ENCODE measurements at regions not wholly inside any gene's neighbourhood (a gene's known extent, or its start where the extent isn't known, plus 50 kb on each side); places are given as distances from the start of the nearest gene placed in this dataset.

DNA sequence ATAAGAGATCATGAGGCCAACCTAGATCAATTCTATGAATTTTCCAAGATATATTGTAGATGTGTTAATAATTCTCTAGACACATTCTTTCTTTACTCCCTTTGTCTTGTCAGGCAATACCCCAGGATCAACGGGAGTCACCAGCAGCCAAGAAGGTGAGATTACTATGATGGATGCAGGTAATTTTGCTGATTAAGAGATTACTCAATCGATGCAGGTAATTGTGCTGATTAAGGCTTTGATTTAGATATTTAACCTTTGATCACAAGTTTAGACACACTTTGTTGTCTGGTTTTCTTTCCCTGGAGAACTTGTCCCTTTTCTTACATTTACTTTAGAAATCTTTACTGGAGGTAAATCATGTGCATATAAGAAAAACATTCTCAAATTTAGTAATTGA is 134.3 kb upstream of the CNTN1 start:
- DNase-seq (ENCODE audit: low spot score), result no peak

DNA sequence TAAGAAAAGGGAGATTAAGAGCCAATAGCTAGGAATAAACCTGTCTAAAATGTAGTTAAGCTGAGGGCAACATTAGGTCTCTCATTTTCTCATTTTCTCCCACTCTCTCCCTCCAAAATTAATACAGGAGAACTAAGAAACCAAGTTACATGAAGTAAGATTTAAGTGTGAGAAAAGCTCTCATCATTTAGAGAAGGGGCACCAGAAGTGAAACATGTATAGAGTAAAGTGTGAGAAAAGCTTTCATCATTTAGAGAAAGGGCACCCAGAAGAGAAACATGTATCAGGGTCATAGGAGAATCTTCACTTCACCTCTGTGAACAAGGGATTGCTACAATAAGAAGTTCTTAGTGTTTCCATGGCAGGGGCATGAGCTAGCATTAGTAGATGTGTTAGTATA is 132.4 kb upstream of the CNTN1 start:
- DNase-seq (ENCODE audit: low spot score), result no peak

DNA sequence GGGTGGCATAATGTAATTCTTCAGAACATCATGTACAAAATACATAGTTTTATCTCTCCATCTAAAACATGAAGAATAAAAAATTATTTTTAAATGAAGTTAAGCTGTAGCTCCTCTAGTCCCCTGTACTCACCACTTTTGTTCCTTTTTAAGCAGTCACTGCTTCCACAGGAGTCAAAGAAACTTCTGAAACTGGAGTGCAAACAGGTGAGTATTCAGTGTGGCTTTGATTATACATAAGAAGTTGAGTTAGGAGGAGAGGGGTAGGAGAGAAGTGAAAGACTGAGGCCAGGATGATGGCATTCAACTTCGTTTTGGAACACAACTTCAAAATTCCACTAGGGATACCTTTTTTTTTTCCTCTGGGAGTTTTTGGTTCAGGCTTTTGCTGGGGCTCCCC is 131.4 kb upstream of the CNTN1 start:
- no peak for DNase-seq (ENCODE audit: low spot score)

DNA sequence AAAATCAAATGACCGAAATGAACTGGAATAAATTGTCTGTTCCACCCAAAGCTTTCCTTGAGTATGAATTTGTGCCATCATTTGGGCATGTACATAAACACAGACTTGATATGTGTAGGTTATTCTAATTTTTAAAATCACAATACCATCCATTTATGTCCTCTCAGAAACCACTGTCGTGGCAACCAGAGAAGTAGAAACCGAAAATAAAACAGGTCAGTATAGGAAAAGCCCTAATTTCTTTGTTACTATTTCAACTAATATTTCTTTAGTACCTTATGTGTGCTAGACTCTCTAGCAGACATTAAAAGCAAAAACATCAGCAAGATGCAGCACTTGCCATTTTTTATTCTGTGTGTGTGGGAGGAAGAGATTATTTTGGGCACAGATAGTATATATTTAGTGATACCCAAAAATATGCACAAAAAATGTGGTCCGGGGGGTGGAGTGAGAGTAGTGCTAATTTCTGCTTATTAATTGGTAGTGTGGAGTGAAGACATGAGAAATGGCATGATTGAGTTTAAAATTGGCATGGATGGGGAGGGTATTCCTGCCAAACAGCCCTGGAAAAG is 130.8 kb upstream of the CNTN1 start:
- no peak for DNase-seq (ENCODE audit: low spot score)

DNA sequence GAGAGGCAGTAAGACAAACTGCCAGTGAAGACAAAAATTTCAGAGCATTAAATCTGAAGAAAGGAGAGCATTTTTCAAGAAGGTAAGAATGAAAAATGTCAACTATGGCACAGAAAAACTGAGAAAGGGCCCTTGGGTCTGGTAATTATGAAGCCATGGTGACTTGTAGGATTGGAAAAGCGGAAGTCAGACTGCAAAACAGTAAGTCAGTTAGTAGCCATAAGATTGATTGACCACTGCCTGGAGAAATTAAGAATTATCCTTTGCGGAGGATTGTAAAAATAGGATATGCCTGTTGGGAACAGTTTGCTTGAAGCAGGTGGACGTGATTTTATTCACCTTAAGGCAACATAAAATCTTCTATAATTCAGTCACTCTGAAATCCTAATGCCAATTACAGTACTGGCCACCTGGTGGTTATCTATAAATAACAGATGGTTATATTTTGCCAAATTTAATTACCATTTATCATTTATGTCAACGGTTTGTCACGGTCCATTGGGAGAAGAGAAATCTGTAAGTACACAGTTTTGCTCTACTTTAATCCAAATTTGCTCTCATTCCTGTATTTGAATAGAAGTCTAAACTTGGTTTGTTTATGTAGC is 127.1 kb upstream of the CNTN1 start:
- no peak for DNase-seq (ENCODE audit: low spot score)

DNA sequence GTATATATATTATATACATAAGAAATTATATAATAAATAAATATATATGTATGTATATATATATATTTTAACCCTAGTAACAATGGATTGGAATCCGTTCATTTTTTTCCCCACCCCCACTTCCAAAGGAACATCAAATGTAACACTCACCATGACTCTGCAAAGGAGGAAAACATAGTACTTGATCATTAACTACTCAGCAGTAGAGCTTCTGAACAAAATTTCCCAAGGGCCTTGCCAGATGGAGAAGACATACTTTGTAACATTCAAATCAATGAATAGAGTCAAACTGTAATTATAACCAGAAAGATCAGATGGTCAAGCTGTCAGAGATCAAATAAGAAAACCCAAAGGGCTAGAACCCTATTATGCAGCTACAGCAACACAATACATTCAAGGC is 126.0 kb upstream of the CNTN1 start:
- no peak for DNase-seq (ENCODE audit: low spot score)

DNA sequence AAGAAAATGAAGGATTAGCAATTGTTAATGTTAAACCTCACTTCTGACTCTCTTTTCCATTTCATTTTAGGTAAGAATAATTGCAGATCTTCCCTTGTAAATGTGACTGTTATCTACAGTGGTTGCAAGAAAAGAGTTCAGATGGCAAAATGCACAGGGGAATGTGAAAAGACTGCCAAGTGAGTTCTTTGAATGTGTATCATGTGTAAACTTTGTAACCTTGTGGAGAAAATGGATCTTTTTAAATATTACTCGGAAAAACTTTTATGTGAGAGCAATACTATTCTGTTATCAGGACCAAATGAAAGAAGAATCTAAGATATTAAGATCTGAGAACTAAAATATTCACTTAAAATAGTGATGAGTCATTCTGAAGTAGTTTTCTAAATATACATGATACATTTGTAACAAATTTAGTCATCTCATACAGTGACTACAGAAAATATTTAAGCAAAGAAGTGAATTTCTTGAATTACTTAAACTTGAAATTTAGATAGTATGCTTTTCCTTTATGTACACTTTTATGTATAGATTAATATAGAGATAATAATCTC is 122.5 kb upstream of the CNTN1 start:
- DNase-seq (ENCODE audit: low spot score), result no peak

DNA sequence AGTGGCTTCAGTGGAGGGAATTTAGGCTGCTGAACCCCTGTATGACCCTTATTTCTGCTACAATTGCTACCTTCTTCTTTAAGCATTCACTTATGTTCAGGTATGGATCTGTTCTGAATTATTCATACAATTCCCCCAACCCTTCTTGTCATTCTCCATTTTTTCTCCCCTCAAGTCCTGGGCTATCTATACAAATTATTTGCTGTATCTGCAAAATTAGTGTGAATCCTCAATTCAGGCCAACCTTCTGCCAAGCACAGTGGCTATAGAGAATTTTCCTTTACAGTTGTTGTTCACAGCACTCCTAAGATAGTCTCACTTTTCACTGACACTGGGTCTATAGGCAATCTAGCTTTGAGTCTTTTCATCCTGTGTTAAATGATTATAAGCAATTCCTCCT is 119.2 kb upstream of the CNTN1 start:
- no peak for DNase-seq (ENCODE audit: low spot score)

DNA sequence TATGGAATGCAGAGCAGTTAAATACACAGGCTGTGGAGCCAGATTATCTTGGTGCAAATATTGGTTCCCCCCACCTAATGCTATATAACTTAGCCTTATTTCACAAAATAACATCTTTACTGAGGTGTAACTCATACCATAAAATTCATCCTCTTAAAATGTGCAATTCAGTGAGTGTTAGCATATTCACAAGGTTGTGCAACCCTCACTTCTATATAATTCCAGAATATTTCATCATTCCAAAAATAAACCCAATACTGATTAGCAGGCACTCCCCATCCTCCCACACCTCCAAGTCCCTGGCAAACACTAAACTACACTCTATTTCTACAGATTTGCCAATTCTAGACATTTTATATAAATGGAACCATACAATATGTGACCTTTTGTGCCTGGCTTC is 116.3 kb upstream of the CNTN1 start:
- DNase-seq (ENCODE audit: low spot score), result no peak

DNA sequence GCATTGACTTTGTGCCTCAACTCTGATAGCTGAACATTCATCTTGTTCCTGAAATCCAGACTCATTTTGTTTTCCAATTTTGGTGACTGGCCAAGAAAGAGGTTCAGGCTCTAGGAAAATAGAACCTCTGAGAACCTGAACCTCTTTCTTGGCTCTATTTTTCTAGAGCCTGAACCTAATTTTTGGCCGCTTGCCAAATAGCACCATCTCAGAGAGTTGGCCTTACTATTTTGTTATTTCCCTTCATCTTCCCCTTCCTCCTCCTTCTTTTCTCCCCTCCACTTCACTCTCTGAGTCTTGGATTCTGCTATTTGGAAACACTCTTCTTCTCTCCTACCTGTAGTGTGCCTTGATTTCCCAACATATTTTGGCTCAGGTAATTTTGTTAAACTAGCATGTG is 114.4 kb upstream of the CNTN1 start:
- DNase-seq (ENCODE audit: low spot score), result no peak

DNA sequence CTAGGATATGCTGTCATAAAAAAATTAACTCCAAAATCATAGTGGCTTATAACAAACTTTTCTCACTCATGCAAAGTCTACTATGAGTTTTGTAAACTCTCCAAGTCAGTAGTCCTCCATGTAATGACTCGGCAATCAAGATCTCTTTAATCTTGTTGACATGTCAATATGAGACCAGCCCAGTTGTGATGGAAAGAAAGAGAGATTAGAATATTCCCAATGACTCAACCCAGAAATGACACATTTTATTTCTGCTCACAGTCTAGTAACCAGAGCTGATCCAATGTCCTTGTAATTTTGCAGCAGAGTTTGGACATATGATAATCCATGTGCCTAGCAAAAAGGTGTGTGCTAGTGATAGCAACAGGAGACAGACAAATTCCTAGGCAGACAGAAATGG is 112.6 kb upstream of the CNTN1 start:
- no peak for DNase-seq (ENCODE audit: low spot score)

DNA sequence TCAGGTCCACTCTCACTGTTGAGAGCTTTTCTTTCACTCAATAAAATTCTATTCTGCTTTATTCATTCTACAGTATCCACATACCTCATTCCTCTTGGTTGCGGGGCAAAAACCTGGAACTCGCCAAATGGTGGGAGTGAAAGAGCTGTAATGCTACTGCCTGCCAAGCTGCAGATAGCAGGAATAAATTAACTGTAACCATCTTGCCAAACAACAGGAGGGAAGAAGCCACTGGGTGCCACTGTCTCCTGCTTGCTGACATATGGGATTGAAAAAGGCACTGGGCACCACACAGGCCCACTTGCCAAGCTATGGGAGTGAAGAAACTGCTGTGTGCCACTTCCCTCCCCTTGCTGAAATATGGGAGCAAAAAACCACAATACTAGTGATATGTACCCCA is 111.9 kb upstream of the CNTN1 start:
- DNase-seq (ENCODE audit: low spot score), result no peak

DNA sequence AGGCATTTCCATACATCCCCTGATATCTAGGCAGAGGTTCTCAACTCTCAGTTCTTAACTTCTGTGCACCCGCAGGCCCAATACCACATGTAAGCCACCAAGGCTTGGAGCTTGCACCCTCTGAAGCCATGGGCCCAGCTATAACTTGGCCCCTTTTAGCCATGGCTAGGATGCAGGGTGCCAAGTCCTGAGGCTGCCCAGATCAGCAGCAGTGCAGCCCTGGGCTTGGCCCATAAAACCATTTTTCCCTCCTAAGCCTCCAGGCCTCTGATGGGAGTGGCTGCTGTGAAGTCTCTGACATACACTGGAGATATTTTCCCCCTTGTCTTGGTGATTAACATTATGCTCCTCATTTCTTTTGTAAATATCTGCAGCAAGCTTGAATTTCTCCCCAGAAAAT is 110.3 kb upstream of the CNTN1 start:
- no peak for DNase-seq (ENCODE audit: low spot score)

DNA sequence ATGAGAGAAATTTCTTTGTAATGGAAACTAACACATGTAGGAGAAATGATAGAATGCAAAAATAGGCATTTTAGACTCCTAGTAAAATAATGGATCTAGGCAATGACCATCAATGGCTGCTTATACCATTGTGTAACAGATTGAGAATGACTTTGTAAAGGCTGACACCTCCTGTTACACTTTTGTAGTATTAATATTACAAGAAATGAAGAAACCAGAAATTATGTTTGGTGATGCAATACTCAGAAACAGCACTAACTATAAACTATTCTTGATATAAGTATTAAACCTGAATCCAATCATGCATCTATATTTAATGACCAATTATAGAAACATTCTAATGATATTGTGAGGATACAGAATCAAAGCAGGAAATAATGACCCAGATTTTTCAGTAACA is 108.5 kb upstream of the CNTN1 start:
- DNase-seq (ENCODE audit: low spot score), result no peak

DNA sequence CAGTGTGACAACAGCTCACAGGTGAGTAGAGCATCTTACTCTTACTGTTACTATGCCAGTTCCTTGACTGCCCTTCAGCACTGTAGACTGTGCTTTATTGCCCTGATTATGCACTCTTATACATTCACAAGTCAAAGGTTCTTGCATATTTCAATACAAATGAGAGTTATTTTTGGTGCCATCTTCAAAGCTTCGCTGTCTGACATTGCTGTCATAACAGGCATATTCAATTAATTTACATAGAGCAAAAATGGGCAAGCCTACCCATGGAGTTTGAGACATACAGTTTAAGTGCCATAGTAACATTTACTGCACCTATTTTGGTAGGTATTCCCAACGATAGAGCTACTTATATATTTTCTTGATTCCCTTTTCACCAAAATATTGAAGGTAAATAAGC is 107.5 kb upstream of the CNTN1 start:
- no peak for DNase-seq (ENCODE audit: low spot score)

DNA sequence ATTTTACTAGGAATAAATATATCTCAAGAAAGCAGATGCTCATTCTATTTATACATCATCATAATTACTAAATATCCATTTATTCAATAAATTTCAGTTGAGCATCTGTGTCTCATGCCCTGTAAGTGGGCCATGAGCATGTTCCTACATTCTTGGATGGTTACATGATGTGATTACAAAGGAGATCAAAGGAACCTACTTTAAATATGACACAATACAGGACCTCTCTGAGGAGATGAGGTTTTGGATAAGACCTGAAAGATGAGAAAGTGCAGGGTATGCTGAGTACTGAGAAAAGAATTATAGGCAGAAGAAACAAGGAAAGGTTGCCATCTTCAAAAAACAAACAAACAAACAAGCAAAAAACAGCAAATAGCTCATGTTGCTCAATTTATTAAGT is 105.4 kb upstream of the CNTN1 start:
- DNase-seq (ENCODE audit: low spot score), result no peak

DNA sequence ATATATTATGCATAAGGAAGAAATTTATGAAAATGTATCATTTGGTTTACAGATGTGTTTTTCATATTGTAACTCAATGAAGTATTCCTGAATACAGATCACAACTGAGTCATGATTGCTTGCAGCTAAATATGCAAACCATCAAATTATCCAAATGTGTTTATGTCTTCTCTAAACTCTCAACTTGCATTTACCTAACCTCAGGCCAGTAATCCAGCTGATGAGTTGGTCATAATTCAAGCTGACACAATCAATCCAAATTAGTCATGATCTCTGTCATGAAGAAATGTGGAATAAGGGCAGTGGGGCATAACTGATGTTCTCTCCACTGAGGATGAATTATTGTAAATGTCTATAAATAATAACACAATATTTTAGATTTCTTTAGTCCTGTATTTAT is 104.8 kb upstream of the CNTN1 start:
- no peak for DNase-seq (ENCODE audit: low spot score)

DNA sequence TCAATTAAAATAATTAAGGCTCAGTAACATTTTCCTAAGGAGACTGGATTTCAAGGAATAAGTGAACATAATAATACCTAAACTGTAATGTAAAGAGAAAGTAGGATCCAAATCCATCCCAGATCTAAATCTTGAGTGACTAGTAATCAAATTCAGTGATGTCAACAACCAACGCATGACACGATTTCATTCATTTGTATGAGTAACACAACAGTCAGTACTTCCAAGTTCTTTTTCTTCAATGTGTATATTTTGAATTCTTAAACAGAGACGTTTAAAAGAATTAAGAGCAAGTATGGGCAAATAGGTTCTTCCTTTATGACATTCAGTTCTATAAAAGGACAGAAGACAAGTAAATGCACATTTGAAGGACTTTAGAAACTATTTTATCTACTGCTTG is 104.3 kb upstream of the CNTN1 start:
- DNase-seq (ENCODE audit: low spot score), result no peak

DNA sequence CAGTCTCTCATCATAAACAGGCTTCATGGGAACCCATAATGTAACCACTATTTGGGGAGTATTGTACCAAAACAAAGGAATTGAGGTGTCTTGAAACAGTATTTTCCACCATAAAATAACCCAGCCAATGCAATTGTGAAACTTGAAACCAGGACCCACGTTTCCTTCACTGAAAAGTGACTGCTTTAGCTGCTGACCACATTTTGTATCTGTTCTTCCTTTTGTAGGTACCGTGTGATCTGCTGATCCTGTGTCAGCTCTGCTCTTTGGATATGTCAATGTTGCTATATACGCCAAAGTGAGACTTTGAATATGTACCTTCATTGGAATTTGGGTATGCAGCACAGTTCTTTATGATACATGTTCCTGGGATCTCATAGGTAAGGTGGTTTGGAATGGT is 95.1 kb upstream of the CNTN1 start:
- no peak for DNase-seq (ENCODE audit: low spot score)

DNA sequence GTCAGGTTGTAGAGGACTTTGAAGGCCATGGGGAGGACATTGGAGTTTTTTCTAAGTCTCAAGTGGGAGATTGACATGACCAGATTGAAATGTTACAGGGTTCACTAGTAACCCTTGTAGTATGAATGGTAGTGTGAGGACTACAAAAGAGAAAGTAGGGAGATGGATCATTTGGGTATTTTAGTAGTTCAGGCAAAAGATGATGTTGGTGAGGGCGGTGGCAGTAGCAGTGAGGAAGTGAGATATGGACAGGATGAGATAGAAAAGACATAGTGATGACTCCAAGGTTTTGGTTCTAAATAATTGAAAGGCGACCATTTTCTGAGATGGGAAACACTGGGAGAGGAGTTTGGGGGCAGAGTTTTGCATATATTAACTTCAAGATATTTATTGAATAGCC is 94.2 kb upstream of the CNTN1 start:
- DNase-seq (ENCODE audit: low spot score), result no peak

DNA sequence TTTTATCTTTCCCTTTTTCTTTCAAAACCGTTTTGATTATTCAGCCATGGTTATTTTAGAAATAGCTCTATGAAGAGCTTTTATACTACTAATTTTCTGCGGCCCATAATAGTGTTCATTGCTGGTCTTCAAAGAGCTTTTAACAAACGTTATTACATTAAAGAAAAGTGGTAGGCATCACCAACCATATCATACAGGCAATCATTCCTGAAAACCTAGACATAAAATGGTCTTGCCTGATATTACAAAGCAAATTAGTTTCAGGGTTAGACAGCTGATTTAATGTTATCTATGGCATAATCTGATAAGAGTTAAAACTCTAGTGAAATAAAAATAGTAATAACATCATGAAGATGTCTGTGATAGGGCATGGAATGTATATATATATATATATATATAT is 89.7 kb upstream of the CNTN1 start:
- no peak for DNase-seq (ENCODE audit: low spot score)

DNA sequence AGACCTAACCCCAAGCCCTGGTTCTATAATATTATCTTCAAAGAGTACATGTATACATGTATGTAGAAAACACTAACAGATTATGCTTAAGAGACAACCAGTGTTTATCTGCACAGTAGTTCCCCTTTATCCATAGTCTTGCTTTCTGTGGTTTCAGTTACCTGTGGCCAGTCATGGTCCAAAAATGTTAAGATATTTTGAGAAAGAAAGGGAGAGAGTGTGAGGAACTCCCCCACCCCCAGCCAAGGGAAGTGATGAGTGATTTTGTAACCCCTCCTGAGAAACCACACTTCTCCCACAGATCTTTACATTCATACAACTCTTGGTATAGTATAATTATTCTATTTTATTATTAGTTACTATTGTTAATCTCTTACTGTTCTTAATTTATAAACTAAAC is 77.3 kb upstream of the CNTN1 start:
- no peak for DNase-seq (ENCODE audit: low spot score)

DNA sequence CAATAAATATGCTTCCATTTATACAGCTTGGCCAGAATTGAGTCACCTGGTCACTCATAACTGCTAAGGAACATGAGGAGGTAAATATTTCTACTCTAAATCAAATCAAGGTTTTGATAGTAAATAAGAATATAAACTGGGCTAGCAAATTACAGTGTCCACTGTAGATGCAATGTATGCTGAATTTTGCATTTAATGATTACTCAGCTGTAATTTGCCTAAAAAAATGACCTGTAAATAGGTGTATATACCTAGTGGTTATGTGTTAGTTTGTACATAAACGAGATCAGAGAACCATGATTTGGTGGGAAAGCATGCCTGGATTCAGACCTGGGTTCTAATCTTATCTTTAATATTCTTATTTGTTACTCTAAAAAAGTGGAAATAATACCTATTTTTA is 76.6 kb upstream of the CNTN1 start:
- DNase-seq (ENCODE audit: low spot score), result no peak

DNA sequence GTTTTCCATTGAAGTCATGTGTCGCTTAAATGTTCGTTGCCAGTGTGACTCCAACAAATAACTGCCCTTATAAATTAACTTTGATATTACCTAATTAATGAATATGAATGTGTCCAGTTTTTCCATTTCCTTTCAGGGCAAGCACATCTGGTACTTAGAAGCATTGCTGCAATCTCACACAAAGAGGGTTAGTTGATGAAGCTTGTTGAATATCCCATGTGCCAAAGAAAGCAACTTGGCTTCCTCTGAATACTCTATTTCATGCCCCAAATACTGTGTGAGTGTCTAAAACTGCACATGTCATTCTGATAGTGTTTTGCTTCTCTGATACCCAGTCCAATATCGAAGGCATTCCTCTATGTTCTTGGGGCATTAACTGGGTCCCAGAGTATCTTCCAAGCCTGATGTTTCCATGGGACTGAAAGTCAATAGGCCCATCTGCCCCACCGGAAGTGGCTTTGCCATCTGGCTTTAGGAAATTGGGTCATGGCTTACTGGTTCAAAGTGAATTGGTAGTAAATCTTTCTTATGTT is 75.8 kb upstream of the CNTN1 start:
- no peak for DNase-seq (ENCODE audit: low spot score)
